ENCODE measurements at regions not wholly inside any gene's neighbourhood (a gene's known extent, or its start where the extent isn't known, plus 50 kb on each side); places are given as distances from the start of the nearest gene placed in this dataset.

- DNase-seq: no peak
Measured at GRCh38 chr10:35910234-35910633, 268.1 kb upstream of the FZD8 start.

GRCh38 chr10:35909121-35909720 lies 267.1 kb upstream of the FZD8 start:
- DNase-seq: no peak

DNA sequence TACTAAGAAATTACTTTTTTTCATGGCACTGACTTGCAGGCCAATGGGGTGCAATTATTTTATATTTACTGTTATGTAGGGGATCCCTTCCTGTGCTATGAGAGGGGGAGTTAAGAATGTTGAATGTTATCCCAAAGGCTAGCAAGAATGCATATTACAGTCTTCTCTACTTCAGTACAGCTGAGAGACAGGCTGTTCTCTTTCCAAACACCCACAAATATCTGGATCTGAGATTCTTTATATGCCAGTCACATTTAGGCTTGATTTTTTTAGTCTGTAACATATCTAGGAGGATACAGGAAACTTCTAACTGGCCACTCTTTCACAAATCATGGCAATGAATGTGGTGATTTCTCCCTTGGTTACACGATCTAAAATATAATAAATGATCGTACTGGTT lies 266.4 kb upstream of the FZD8 start:
- no peak for DNase-seq

- DNase-seq: no peak
Measured at GRCh38 chr10:35907548-35907947, 265.5 kb upstream of the FZD8 start.

GRCh38 chr10:35906155-35906554 lies 264.1 kb upstream of the FZD8 start:
- no peak for DNase-seq

DNA sequence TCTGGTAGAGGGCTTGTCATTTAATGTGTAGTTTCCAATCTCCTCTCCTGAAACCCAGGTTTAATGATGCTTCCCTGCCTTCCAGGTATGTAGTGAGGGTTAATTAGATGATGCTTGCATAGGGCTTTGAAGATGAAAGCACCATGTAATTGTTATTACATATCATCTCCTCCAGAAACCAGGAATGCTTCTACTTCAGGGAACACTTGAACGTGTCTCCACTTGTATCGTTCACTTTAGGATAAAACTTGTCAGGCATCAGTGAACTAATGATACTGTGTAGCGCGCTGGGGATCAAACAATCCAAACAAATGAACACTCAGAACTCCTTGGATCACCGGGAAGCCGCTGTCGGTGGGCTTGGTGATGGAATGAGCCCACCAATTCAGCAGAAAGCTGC lies 260.9 kb upstream of the FZD8 start:
- no peak for DNase-seq

DNA sequence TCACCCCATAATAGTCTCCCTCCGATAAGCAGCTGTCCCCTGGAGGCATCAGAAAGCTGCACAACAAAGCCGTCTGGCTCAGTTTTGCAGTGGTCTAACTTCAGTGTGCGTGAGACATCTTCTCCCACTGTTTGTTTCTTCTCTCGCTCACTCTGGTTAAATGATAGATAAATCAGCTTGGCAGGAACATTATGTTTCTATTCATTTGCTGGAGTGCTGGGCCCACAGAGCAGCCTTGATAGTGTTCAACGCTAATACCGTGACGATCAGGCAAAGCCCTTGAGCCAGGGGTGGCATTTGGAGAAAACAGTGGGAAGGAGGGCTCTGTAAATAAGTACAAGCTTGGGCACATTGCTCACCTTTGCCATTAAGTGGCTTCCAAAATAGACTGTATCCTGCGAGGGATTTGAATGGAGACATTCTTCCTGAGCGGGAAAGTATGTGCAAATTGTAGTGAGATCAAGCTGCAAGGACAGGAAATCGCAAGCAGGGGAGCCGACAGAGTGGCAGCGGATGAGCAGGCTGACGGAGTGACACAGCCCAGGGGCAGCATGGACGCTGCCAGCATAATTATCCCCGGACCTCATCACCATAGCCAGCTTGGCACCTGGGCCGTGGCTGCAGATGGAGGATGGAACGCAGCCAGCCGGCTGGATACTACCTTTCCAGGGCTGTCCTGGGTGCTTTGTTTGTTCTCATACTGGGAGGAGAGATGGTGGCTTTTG lies 256.8 kb upstream of the FZD8 start:
- no peak for DNase-seq

GRCh38 chr10:35896001-35896400 lies 253.9 kb upstream of the FZD8 start:
- no peak for DNase-seq

DNA sequence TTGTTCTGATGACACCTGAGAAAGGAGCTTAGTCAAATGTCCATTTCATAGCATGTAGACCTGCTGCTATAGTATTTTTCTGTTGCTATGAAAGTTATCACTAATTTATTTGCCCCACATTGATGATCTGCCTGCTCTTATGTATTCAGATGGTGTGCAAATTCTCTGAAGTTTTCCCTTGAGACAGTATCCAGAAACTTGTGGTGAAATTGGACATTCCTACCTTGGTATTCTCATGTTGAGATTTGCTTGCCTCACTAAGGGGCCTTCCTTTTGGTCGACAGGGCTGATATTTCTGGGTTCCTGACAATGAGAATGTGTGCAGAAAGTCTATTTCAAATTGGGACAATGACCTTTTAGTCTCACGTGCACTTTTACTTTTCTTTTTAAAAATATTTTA lies 253.2 kb upstream of the FZD8 start:
- DNase-seq: no peak

DNA sequence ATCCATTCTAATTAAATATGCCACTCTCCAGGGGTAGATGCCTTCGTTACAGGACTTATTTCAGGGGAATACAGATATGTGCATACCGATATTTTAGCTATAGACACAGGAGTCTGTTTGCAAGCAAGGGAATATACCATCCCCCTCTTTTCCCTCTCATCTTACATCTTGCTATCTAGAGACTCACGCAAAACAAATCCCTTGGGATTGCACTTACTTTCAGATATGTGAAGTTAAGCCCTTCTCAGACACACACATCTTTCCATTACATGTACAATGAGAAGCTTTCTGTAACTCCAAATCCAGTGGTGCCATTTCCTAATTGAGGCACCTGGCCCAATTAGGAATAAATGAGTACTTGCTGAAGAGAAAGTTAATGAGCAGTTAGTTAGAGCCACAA lies 250.4 kb upstream of the FZD8 start:
- DNase-seq: no peak

GRCh38 chr10:35890676-35891495 lies 248.8 kb upstream of the FZD8 start:
- DNase-seq: no peak

- no peak for DNase-seq
Measured at GRCh38 chr10:35889971-35890675, 248.0 kb upstream of the FZD8 start.

GRCh38 chr10:35889226-35889625 lies 247.1 kb upstream of the FZD8 start:
- no peak for DNase-seq

- no peak for DNase-seq
Measured at GRCh38 chr10:35888400-35888799, 246.3 kb upstream of the FZD8 start.

- no peak for DNase-seq
Measured at GRCh38 chr10:35887685-35888084, 245.6 kb upstream of the FZD8 start.

GRCh38 chr10:35885076-35885475 lies 243.0 kb upstream of the FZD8 start:
- DNase-seq: no peak

DNA sequence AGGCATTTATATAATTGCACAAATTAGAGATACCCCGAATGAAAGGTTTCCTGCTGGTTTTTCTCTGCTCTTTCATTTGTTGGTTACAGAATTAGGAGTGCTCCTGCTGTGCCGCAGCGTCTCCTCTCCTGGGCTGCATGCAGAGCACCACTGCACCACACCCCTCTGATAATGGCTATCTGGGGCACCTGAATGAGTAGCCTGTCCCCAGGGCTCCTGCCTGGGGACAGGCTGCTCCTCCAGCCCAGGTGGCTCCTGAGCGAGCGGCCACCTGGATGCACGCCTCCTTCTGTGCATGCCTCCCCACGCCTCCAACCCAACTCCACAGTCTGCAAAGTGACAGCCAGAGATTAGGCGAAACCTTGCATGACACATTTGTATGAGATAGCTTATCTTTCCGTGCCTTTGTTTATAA lies 242.6 kb upstream of the FZD8 start:
- no peak for DNase-seq

DNA sequence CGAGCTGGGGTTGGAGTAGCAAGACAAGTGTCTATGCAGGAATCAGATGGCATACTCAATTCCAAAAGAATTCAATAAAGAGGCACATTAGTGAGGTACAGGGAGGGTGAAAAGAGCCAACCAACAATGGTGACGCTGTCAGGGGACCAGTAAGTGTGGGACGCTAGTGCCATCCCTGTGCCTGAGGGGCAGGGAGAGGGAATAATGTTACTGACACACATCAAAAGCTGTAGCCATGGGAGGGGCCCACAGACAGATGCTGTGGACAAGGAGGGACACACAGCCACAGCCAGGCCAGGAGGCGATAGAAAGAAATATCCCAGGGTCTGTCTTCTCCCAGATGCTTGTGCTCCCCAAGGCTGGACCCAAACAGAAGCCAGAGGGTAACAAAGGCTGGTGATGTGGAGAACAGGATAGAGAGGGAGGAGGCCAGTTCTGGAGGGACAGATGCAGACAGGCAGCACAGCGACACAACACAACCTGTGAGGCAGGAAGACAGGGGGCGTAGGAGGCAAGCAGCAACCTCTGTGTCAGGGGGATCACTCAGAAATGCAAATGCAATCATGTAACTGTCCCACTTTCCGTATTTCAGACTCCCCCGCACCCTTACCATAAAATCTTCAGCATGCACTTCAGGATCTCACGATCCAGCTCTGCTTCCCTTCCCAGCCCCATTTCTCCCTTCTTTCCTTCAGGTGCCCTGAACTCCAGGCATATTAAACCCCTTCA lies 240.5 kb upstream of the FZD8 start:
- peak in 7 of 56 donors; percentile 1 to 10 (median 4) for DNase-seq

DNA sequence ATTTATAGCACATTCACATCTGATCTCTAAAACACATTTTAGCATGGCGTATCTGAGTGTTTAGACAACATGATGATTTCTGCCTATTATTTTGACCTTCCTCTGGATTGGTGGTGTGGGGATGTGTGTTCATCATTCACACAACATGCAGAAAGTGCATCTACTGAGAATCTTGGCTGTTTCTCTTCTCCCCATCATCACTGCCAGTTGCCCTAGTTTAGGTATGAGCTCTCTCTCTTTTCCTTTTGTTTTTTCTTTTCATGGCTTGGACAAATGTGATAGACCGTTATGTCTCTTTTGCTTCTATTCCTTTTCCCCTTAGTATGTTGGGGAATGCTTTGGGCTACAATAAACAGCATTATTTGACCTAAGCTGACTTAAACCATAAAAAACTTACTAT lies 239.2 kb upstream of the FZD8 start:
- no peak for DNase-seq

GRCh38 chr10:35876248-35876647 lies 234.2 kb upstream of the FZD8 start:
- no peak for DNase-seq

- no peak for DNase-seq
Measured at GRCh38 chr10:35875016-35875676, 233.1 kb upstream of the FZD8 start.
